GM12878 (cell line): ENCODE measurements at regions not wholly inside any gene's neighbourhood (a gene's known extent, or its start where the extent isn't known, plus 50 kb on each side); places are given as distances from the start of the nearest gene placed in this dataset.

Source experiments
- ATAC-seq: fragments of 200-7000 bp; cut with Tn5 transposase; 3 replicates; pipeline ENCODE4 v1.9.1; 2020; ENCODE audit warnings: mild to moderate bottlenecking, moderate library complexity
- BruUV-seq: library from RNA; stranded (reverse); fragments of 400-500 nt; replicated peaks from 2 replicates; lab custom pipeline; 2021; lab: Mats Ljungman, UMichigan
- CTCF ChIA-PET: fragments of 300-600 bp; sonication (Branson Sonifier 250); formaldehyde crosslinking; extraction: SDS; loops from one replicate; lab custom pipeline; 2021; ENCODE audit warnings: inconsistent platforms; lab: Yijun Ruan, JAX
- POLR2A ChIA-PET: fragments of 350-600 bp; formaldehyde crosslinking; extraction: SDS; loops from one replicate; lab custom pipeline; 2021; ENCODE audit warnings: inconsistent platforms; lab: Charles Lee
- RAD21 ChIA-PET: fragments of 300-600 bp; sonication (Branson Sonifier 250); formaldehyde crosslinking; loops from one replicate; lab custom pipeline; 2023; ENCODE audit warnings: antibody characterized with exemption; ENCODE audit not compliant: unreplicated experiment; lab: Charles Lee
- SMC1A ChIA-PET: fragments of 300-600 bp; sonication (Branson Sonifier 250); formaldehyde crosslinking; loops from one replicate; lab custom pipeline; 2023; ENCODE audit not compliant: unreplicated experiment, uncharacterized antibody; lab: Charles Lee
- DNase-seq: peaks from one replicate; pipeline ENCODE4 v3.0.0-alpha.2; 2011; ENCODE audit warnings: low read depth, low spot score
- FAIRE-seq: peaks from 3 replicates; lab custom pipeline; 2011; peaks lifted over from hg19 to GRCh38; lab: Jason Lieb, UNC
- H2AFZ ChIP-seq: 2 replicates; pipeline ENCODE4 v1.6.0; 2011; ENCODE audit warnings: low read depth, low read length, control low read depth; ENCODE audit not compliant: control insufficient read depth
- H3K27ac ChIP-seq: 2 replicates; pipeline ENCODE4 v1.5.1; 2011; ENCODE audit warnings: control low read depth; ENCODE audit not compliant: control insufficient read depth, insufficient read depth
- H3K27me3 ChIP-seq, 2 experiments: replicated peaks in 1 of 2; 2 replicates each; pipeline versions ENCODE4 v1.6.0 to v1.6.1; 2011; ENCODE audit warnings: low read length in 1 of 2; ENCODE audit not compliant: control insufficient read depth in 2 of 2, insufficient read depth in 2 of 2
- H3K36me3 ChIP-seq, 2 experiments: 2 replicates each; pipeline ENCODE4 v1.5.1; 2011; ENCODE audit warnings: low read length in 1 of 2; ENCODE audit not compliant: control insufficient read depth in 2 of 2, insufficient read depth in 2 of 2
- H3K4me1 ChIP-seq: 2 replicates; pipeline ENCODE4 v1.6.1; 2011; ENCODE audit warnings: mild to moderate bottlenecking, low read length, moderate library complexity, mixed read lengths; ENCODE audit not compliant: control insufficient read depth, insufficient read depth
- H3K4me2 ChIP-seq: 2 replicates; pipeline ENCODE4 v1.6.0; 2011; ENCODE audit warnings: control low read depth; ENCODE audit not compliant: control insufficient read depth, insufficient read depth
- H3K4me3 ChIP-seq: fragments of 200-600 bp; sonication (generic); 2 replicates; pipeline ENCODE4 v1.5.1; 2016
- H3K79me2 ChIP-seq: 2 replicates; pipeline ENCODE4 v1.6.0; 2011; ENCODE audit warnings: low read length; ENCODE audit not compliant: control insufficient read depth, insufficient read depth
- H3K9ac ChIP-seq: 2 replicates; pipeline ENCODE4 v1.8.0; 2011; ENCODE audit warnings: low read length, control low read depth, mixed read lengths; ENCODE audit not compliant: control insufficient read depth, insufficient read depth
- H3K9me3 ChIP-seq: replicated peaks from 3 replicates; pipeline ENCODE4 v1.5.1; 2011; ENCODE audit warnings: mild to moderate bottlenecking, low read length; ENCODE audit not compliant: control insufficient read depth, insufficient read depth
- H4K20me1 ChIP-seq: 2 replicates; pipeline ENCODE4 v1.6.0; 2011; ENCODE audit not compliant: control insufficient read depth, insufficient read depth
- EZH2 ChIP-seq: IDR thresholded peaks from 2 replicates; pipeline ENCODE4 v1.6.1; 2012; ENCODE audit warnings: low read depth, mild to moderate bottlenecking, control low read depth, inconsistent platforms, low read length, borderline replicate concordance; ENCODE audit not compliant: control insufficient read depth
- KLF5 ChIP-seq: fragments of 450-650 bp; IDR thresholded peaks from 2 replicates; pipeline ENCODE4 v1.6.1; 2014; ENCODE audit warnings: mild to moderate bottlenecking; ENCODE audit not compliant: partially characterized antibody
- POLR2AphosphoS2 ChIP-seq: IDR thresholded peaks from 2 replicates; pipeline ENCODE4 v1.6.1; 2011; ENCODE audit warnings: low read depth, mild to moderate bottlenecking, low read length, improper control_type of control experiment, moderate library complexity
- RELA ChIP-seq: fragments of 450-650 bp; IDR thresholded peaks from 2 replicates; pipeline ENCODE4 v1.8.0; 2014; ENCODE audit warnings: borderline replicate concordance; ENCODE audit not compliant: partially characterized antibody
- SRF ChIP-seq, 2 experiments: IDR thresholded peaks; 2 replicates each; pipeline ENCODE4 v1.6.1; 2011; ENCODE audit warnings: low read depth in 2 of 2, low read length in 2 of 2, mild to moderate bottlenecking in 1 of 2, moderate library complexity in 1 of 2
- SUPT20H ChIP-seq: IDR thresholded peaks from 2 replicates; pipeline ENCODE4 v1.6.1; 2011; ENCODE audit warnings: low read depth, mild to moderate bottlenecking, low read length, moderate library complexity, borderline replicate concordance; ENCODE audit not compliant: control insufficient read depth
- TCF7 ChIP-seq: IDR thresholded peaks from 2 replicates; pipeline ENCODE4 v1.6.1; 2014; ENCODE audit warnings: antibody characterized with exemption, borderline replicate concordance
- ZBED1 ChIP-seq: IDR thresholded peaks from 2 replicates; pipeline ENCODE4 v1.6.1; 2016; ENCODE audit warnings: borderline replicate concordance
- ZNF24 ChIP-seq: fragments of 450-650 bp; IDR thresholded peaks from 2 replicates; pipeline ENCODE4 v1.6.1; 2017; ENCODE audit warnings: antibody characterized with exemption, mild to moderate bottlenecking
- WGBS: methylation state at CpG from one replicate; pipeline ENCODE4 v1.1.6; 2016; ENCODE audit warnings: low lambda C conversion rate; ENCODE audit not compliant: insufficient replicate concordance, insufficient coverage; ENCODE audit errors: missing lambda C conversion rate; 5-methylcytosine and 5-hydroxymethylcytosine counted together
- in situ Hi-C: fragments of 300-500 bp; cut with MboI; formaldehyde crosslinking; loops from 9 replicates; pipeline ENCODE4 v1.14.3; 2018; ENCODE audit warnings: mixed read lengths
- intact Hi-C: fragments of 100-400 bp; cut with micrococcal nuclease; formaldehyde crosslinking; loops from one replicate; pipeline ENCODE4 v1.14.2; 2022; ENCODE audit not compliant: unreplicated experiment
- TF ChIP-seq, protein P1 (sequence below): fragments of 450-650 bp; IDR thresholded peaks from 2 replicates; pipeline ENCODE4 v1.6.1; 2017; ENCODE audit warnings: mild to moderate bottlenecking, moderate library complexity
- TF ChIP-seq, protein P2 (sequence below): fragments of 450-650 bp; IDR thresholded peaks from 2 replicates; pipeline ENCODE4 v1.6.1; 2014; ENCODE audit warnings: mild to moderate bottlenecking

DNA sequence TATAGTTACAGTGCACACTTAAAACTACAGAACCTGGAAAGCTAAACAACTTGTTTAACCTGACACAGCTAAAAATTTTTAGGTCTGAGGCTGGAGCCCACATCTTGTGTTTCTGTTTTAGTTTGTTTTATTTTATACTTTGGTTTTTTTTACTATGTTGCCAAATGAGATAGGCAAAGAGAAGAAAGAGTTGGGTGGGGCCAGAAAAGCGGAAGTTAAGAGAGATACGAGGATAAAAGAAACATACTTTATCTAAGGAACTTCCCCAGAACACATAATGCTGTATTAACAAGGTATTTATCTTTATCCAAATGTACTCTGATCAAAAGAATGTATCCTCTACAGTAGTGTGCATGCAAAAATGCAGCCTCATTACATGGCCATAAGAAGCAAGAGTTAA is 1145.7 kb downstream of the EPHA3 start:
- TF ChIP-seq TCF7 (no peak), SRF (IDR thresholded peaks at IDR 0.05; ENCODE audit: low read depth in 2 of 2, low read length in 2 of 2) (no peak), EZH2 (no peak), POLR2AphosphoS2 (no peak), KLF5 (no peak)
- Histone ChIP-seq H3K79me2 (no peaks in the 10 kb centered on the region), H3K4me2 (no peak overlapping the region), H2AFZ (no peak overlapping the region), H3K36me3 (no peaks in the 10 kb centered on the region), H3K4me3 (no peak overlapping the region), H3K9ac (no peak overlapping the region), H3K27me3 (no peaks in the 10 kb centered on the region), H4K20me1 (no peaks in the 10 kb centered on the region), H3K9me3 (no peaks in the 10 kb centered on the region), H3K4me1 (no peaks in the 10 kb centered on the region), H3K27ac (no peak overlapping the region)
- intact Hi-C loops: no loop called here
- SMC1A ChIA-PET: no interaction called here
- no peak for FAIRE-seq
- no peak for DNase-seq
- 8% methylated on average over 2 of the region's 2 CpGs for WGBS
- ATAC-seq: no peak
- RAD21 ChIA-PET: no interaction called here
- in situ Hi-C loops: no loop called here
- CTCF ChIA-PET: no interaction called here
- BruUV-seq: no TSS peak
- POLR2A ChIA-PET: no interaction called here

- Histone ChIP-seq H3K4me2 (no peak overlapping the region), H4K20me1 (no peaks in the 10 kb centered on the region), H3K27ac (no peak overlapping the region), H3K27me3 (no peaks in the 10 kb centered on the region), H3K36me3 (no peaks in the 10 kb centered on the region), H3K9me3 (no peaks in the 10 kb centered on the region), H3K79me2 (no peaks in the 10 kb centered on the region), H3K4me1 (no peaks in the 10 kb centered on the region), H2AFZ (no peak overlapping the region), H3K4me3 (no peak overlapping the region), H3K9ac (no peak overlapping the region)
- ATAC-seq (no peak), DNase-seq (no peak), FAIRE-seq (no peak)
- BruUV-seq: no TSS peak
- CTCF ChIA-PET: no interaction called here
- intact Hi-C loops (loop anchor here (10.0 kb wide), 1 partner anchor 57 kb away; no protein-coding TSS in a partner anchor), in situ Hi-C loops (no loop called here)
- SMC1A ChIA-PET: no interaction called here
- RAD21 ChIA-PET: no interaction called here
- POLR2A ChIA-PET: no interaction called here
- 18% methylated on average over 6 of the region's 6 CpGs for WGBS
- TF ChIP-seq EZH2 (no peak), SUPT20H (no peak), RELA (no peak), ZBED1 (no peak), ZNF24 (no peak)
- TF ChIP-seq, protein P1, sequence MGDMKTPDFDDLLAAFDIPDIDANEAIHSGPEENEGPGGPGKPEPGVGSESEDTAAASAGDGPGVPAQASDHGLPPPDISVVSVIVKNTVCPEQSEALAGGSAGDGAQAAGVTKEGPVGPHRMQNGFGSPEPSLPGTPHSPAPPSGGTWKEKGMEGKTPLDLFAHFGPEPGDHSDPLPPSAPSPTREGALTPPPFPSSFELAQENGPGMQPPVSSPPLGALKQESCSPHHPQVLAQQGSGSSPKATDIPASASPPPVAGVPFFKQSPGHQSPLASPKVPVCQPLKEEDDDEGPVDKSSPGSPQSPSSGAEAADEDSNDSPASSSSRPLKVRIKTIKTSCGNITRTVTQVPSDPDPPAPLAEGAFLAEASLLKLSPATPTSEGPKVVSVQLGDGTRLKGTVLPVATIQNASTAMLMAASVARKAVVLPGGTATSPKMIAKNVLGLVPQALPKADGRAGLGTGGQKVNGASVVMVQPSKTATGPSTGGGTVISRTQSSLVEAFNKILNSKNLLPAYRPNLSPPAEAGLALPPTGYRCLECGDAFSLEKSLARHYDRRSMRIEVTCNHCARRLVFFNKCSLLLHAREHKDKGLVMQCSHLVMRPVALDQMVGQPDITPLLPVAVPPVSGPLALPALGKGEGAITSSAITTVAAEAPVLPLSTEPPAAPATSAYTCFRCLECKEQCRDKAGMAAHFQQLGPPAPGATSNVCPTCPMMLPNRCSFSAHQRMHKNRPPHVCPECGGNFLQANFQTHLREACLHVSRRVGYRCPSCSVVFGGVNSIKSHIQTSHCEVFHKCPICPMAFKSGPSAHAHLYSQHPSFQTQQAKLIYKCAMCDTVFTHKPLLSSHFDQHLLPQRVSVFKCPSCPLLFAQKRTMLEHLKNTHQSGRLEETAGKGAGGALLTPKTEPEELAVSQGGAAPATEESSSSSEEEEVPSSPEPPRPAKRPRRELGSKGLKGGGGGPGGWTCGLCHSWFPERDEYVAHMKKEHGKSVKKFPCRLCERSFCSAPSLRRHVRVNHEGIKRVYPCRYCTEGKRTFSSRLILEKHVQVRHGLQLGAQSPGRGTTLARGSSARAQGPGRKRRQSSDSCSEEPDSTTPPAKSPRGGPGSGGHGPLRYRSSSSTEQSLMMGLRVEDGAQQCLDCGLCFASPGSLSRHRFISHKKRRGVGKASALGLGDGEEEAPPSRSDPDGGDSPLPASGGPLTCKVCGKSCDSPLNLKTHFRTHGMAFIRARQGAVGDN: no peak
- TF ChIP-seq, protein P2, sequence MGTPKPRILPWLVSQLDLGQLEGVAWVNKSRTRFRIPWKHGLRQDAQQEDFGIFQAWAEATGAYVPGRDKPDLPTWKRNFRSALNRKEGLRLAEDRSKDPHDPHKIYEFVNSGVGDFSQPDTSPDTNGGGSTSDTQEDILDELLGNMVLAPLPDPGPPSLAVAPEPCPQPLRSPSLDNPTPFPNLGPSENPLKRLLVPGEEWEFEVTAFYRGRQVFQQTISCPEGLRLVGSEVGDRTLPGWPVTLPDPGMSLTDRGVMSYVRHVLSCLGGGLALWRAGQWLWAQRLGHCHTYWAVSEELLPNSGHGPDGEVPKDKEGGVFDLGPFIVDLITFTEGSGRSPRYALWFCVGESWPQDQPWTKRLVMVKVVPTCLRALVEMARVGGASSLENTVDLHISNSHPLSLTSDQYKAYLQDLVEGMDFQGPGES: no peak
Observed at GRCh38 chr3:90261481-90262433, 1154.3 kb downstream of the EPHA3 start.
